Activated T-cell treated with anti-CD3 and anti-CD28 coated beads, Interleukin-2, amount 50 U/mL, for 1 hour (primary cell): ENCODE measurements at regions not wholly inside any gene's neighbourhood (a gene's known extent, or its start where the extent isn't known, plus 50 kb on each side); places are given as distances from the start of the nearest gene placed in this dataset.
"Not testable (repeated sequence)": the region's sequence is repeated elsewhere in the genome, so short reads cannot be mapped to it uniquely, and the experiment has no call there.

ENCODE experiments used
- DNase-seq: peaks from one replicate; pipeline ENCODE4 v3.0.0-alpha.2; 2020

DNA sequence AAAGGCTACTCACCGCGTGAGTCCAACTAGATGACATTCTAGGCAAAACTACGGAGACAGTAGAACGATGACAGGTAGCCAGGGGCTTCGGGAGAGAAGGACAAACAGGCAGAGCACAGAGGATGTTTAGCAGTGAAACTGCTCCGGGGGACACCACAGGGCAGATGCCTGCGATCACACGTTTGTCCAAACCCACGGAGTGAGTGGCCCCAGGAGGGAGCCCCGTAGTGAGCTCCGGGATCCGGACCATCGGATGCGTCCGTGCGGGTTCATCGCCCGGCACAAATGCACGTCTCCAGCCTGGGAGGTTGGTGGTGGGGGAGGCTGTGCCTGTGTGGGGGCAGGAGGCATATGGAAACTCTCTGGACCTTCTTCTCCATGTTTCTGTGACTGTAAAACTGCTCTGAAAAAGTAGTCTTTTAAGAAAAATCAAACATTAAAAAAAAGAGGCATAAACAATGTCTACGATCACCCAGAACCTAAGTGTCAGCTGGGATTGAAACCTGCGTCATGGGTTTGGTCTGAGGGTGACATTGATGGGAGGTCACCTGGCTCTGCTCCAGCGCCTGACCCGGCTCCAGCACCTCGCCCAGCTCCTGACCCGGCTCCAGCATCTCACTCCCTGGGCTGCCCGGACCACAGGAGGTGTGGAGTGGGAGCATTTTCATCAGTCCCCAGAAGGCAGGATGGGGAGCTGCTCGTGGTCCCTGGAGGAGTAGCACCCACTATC lies 83.0 kb upstream of the CTDP1 start:
- no peak for DNase-seq

GRCh38 chr18:79597176-79597830 lies 82.3 kb upstream of the CTDP1 start:
- DNase-seq = no peak

DNA sequence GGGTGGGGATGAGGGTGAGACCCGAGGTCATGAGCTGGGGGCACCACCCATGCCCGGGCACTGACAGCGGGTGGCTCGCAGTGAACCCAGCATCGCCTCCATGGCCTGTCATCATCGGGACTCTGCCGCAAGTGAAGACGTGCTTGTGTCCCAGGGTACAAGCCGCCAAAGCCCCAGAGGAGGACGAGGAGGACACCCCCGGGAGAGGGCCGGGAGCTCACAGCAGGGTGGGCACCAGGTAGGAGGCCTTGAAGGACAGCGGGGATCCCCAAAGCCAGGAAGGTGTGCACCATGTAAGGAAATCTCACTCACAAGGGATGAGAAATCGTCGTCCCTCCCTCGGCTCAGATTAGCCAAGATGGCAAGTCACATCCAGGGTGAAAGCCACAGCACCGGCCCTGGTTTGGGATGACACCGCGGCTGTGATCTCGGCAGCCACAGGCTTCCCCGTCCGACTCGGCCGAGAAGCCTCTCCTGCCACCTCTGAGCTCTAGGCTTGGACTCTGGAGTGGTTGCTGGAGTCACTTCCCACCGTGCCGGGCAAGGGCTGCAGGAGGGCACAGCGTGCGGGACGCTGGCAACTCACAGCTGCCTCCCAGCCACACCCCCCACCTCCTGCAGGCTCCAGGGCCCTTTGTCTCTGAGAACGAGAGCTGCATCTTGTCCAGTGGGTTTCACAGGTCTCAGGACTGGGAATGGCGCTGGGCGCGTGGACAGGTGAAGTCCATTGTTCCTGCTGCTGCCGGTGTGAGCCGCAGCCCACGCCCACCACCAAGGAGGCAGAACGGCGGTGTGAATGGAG lies 81.6 kb upstream of the CTDP1 start:
- DNase-seq = no peak

GRCh38 chr18:79598633-79599175 lies 80.9 kb upstream of the CTDP1 start:
- no peak for DNase-seq

DNA sequence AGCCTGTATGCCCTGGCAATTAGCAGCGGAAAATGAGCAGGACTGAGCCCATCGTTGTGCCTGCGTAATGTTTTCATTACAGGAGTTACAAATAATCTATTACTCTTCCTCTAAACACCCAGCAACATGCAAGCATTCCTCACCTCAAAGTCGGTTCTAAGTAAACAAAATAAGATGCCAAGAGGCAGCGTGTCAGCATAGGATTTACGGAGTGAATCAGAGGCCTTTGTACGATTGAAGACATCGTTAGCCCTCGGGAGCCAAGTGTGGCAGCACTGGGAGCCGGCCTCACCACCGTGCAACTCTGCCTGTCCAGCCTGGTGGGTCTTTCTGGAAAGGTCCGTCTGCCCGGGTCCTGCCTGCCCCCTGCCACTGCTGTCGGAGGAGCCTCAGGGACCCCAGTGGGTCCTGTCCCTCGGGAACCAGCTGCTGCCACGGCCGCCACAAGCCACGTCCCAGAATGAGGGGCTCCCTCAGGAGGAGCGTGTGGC lies 80.1 kb upstream of the CTDP1 start:
- no peak for DNase-seq

GRCh38 chr18:79600141-79600540 lies 79.5 kb upstream of the CTDP1 start:
- no peak for DNase-seq

- no peak for DNase-seq
Observed at GRCh38 chr18:79600596-79600995, 79.0 kb upstream of the CTDP1 start.

DNA sequence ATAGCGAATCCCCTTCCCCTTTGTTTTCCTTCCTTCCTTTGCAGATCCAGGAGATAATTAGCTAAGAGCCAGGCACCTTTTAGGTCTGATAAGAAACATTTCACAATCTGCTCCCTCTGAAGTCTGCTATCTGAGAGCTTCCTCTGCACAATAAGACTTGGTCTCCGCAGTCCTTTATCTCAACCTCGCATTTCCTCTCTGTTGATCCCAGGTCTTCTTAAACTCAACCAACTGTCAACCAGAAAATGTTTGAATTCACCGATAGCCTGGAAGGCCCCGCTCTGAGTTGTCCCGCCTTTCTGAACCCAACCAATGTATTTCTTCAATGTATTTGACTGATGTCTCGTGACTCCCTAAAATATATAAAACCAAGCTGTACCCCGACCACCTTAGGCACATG lies 78.4 kb upstream of the CTDP1 start:
- DNase-seq = no peak

- no peak for DNase-seq
Observed at GRCh38 chr18:79603321-79604204, 76.0 kb upstream of the CTDP1 start.

GRCh38 chr18:79604205-79604912 lies 75.2 kb upstream of the CTDP1 start:
- no peak for DNase-seq

- no peak for DNase-seq
Observed at GRCh38 chr18:79604913-79605880, 74.4 kb upstream of the CTDP1 start.

DNA sequence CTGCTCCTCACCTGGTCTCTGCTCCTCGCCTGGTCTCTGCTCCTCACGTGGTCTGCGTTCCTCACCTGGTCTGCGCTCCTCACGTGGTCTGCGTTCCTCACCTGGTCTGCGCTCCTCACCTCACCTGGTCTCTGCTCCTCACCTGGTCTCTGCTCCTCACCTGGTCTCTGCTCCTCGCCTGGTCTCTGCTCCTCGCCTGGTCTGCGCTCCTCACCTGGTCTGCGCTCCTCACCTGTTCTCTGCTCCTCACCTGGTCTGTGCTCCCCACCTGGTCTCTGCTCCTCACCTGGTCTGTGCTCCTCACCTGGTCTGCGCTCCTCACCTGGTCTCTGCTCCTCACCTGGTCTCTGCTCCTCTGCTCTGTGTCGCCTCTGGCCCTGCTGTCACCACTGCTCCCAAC lies 73.5 kb upstream of the CTDP1 start:
- DNase-seq = not testable (repeated sequence)

DNA sequence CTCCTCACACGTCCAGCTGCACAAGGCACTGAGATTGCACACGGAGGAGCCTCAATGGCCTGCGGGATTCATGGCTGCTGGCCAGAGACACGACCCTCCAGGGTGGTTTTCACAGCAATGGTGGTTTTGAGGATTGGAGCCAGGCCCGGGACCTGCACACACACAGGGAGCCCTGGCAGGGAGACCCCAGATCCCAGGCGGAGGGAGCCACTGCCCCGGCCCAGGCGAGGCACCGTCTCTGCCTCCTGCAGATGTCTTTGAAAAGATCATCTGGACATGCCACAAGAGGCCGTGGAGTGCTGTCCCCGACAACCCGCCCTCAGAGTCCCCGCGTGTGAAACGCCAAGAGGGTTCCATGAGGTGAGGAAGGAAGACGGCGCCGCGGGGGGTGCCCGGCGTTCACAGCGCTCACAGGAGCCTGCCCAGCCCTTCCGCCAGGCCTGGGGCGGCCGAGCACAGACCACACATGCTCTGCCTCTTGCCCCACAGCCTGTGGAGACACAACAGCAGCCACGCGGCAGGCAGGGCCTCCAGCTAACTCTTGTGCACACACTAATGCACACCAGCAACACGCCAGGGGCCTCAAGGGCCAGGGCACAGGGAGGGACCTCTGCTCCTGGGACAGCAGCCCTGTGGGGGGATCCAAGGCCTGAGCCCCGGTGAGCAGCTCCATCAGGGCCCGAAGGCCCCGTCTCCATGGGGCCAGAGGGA lies 72.8 kb upstream of the CTDP1 start:
- no peak for DNase-seq

- DNase-seq = no peak
Observed at GRCh38 chr18:79607361-79607952, 72.1 kb upstream of the CTDP1 start.

- no peak for DNase-seq
Observed at GRCh38 chr18:79608069-79608468, 71.5 kb upstream of the CTDP1 start.

DNA sequence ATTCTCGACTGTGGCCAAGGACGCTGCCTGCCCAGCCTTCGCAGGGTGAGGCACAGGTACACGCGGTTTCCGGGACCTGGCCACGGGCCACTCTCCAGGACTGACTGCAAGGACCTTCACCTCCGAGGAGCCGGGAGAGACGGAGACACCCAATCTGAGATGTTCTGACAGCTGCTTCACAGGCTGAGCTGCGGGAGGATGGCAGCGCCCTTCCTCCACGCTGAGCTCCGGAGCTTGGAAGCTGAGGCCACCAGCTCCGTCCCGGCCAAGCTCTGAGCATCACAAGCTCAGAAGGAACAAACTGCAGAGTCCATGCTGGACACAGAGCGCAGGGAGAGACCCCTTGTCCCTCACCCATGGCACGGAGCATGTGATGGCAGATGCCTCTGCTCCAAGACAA lies 71.1 kb upstream of the CTDP1 start:
- no peak for DNase-seq

DNA sequence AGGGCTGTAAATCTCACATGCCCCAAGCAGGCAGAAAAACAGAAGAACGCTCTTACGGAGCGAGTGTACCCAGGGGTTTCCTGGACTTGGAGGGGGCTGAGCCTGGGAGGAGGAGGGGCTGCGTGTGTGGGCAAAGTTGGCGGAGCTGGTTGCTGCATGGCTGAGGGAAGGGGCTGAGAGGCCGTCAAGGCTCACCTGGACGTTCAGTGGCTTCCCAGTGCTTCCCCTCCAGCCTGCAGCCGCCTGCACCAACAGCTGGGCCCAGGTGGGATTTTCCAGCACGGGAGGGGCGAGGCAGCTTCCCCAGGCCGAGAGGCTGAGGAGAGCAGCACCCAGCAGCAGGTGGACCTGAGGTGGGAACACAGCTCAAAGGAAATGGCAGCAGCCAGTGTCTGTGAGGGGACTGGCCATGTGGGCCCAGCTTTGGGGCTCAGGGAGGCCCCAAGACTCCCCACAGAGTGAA lies 70.6 kb upstream of the CTDP1 start:
- no peak for DNase-seq

DNA sequence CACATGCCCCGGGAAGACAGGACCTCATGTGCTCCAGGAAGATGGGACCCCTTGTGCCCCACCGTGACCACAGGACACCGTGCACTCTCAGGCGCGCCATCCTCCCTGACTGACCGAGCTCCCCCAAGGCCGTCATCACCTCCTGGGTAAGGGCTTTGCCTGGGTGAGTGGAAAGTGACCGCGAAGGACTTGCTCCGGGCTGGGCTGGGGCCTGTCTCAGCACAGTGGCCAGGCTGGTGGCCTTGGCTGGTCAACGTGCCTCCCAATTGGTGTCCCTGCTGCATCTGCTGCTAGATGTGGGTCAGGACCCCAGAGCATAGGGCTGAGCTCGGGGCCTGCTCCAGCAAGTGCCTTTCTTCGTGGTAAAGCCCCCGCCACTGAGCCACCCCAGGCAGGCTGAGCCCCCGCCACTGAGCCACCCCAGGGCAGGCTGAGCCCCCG lies 69.7 kb upstream of the CTDP1 start:
- DNase-seq = no peak

GRCh38 chr18:79610461-79611039 lies 69.1 kb upstream of the CTDP1 start:
- no peak for DNase-seq
